K562 (cell line): ENCODE measurements at regions not wholly inside any gene's neighbourhood (a gene's known extent, or its start where the extent isn't known, plus 50 kb on each side); places are given as distances from the start of the nearest gene placed in this dataset.

Experiments used
- ATAC-seq: fragments of 200-7000 bp; cut with Tn5 transposase; 3 replicates; pipeline ENCODE4 v1.9.1; 2020; ENCODE audit warnings: moderate library complexity
- BruUV-seq: library from RNA; stranded (reverse); fragments of 400-500 nt; replicated peaks from 2 replicates; lab custom pipeline; 2021; lab: Mats Ljungman, UMichigan
- CTCF ChIA-PET: fragments of 300-600 bp; formaldehyde crosslinking; extraction: SDS; loops from one replicate; lab custom pipeline; 2021; ENCODE audit warnings: low intra/inter-chr PET ratio; lab: Yijun Ruan, JAX
- POLR2A ChIA-PET: fragments of 300-600, 350-650 bp; sonication (Branson Sonifier 250); formaldehyde crosslinking; extraction: SDS; loops from one replicate; lab custom pipeline; 2021; ENCODE audit warnings: antibody characterized with exemption, inconsistent platforms; lab: Yijun Ruan, JAX
- DNase-seq, 4 experiments: peaks; one replicate each; pipeline versions ENCODE4 v3.0.0 to v3.0.0-alpha.2; 2011 to 2018; ENCODE audit warnings: low spot score in 3 of 4, mixed read lengths in 3 of 4; ENCODE audit errors: extremely low read depth in 1 of 4
- FAIRE-seq: peaks from 2 replicates; lab custom pipeline; 2011; peaks lifted over from hg19 to GRCh38; lab: Jason Lieb, UNC
- H2AFZ ChIP-seq: 2 replicates; pipeline ENCODE4 v1.6.0; 2011; ENCODE audit warnings: low read depth, low read length, control low read depth, inconsistent platforms
- H3K27ac ChIP-seq: fragments of 200-600 bp; 3 replicates; pipeline ENCODE4 v1.8.0; 2011; ENCODE audit warnings: low read depth, mild to moderate bottlenecking, control low read depth, inconsistent platforms, low read length, moderate library complexity, mixed read lengths; ENCODE audit errors: extremely low read depth
- H3K27me3 ChIP-seq, 2 experiments: fragments of 300-600 bp in 1 of 2; 2 replicates in 1 of 2; 3 replicates in 1 of 2; pipeline versions ENCODE4 v1.6.0 to v1.8.0; 2011; ENCODE audit warnings: inconsistent platforms in 2 of 2, low read length in 2 of 2, mild to moderate bottlenecking in 1 of 2, mixed read lengths in 1 of 2, moderate library complexity in 1 of 2; ENCODE audit not compliant: control insufficient read depth in 2 of 2, insufficient read depth in 2 of 2
- H3K36me3 ChIP-seq: fragments of 300-600 bp; 3 replicates; pipeline ENCODE4 v1.8.0; 2011; ENCODE audit warnings: mild to moderate bottlenecking, low read length, inconsistent platforms; ENCODE audit not compliant: control insufficient read depth, insufficient read depth
- H3K4me1 ChIP-seq, 2 experiments: fragments of 200-600 bp in 1 of 2; replicated peaks in 1 of 2; 2 replicates in 1 of 2; 3 replicates in 1 of 2; pipeline versions ENCODE4 v1.5.1 to v1.8.0; 2011; ENCODE audit warnings: inconsistent platforms in 2 of 2, low read length in 2 of 2, mild to moderate bottlenecking in 1 of 2, mixed read lengths in 1 of 2, moderate library complexity in 1 of 2; ENCODE audit not compliant: control insufficient read depth in 2 of 2, insufficient read depth in 2 of 2
- H3K4me2 ChIP-seq: 2 replicates; pipeline ENCODE4 v1.6.1; 2011; ENCODE audit warnings: low read length, control low read depth, inconsistent platforms, mixed read lengths; ENCODE audit not compliant: insufficient read depth
- H3K4me3 ChIP-seq: fragments of 200-600 bp; sonication (generic), shearing (Covaris generic); 2 replicates; pipeline ENCODE4 v1.5.1; 2016; ENCODE audit warnings: control low read depth, inconsistent platforms
- H3K79me2 ChIP-seq: fragments of 200-600 bp; 3 replicates; pipeline ENCODE4 v1.8.0; 2011; ENCODE audit warnings: low read length, inconsistent platforms; ENCODE audit not compliant: control insufficient read depth, insufficient read depth
- H3K9ac ChIP-seq, 2 experiments: 2 replicates each; pipeline versions ENCODE4 v1.6.0 to v1.6.1; 2011; ENCODE audit warnings: low read depth in 2 of 2, low read length in 2 of 2, control low read depth in 1 of 2, inconsistent platforms in 1 of 2, mild to moderate bottlenecking in 1 of 2, mixed read lengths in 1 of 2; ENCODE audit not compliant: insufficient read depth in 1 of 2
- H3K9me1 ChIP-seq: one replicate; pipeline ENCODE4 v1.6.0; 2011; ENCODE audit warnings: inconsistent platforms, mild to moderate bottlenecking, low read length, moderate library complexity; ENCODE audit not compliant: control insufficient read depth, insufficient read depth
- H3K9me3 ChIP-seq: replicated peaks from 2 replicates; pipeline ENCODE4 v1.5.1; 2011; ENCODE audit warnings: low read depth, low read length, inconsistent platforms; ENCODE audit not compliant: control insufficient read depth, insufficient read depth
- H4K20me1 ChIP-seq: replicated peaks from 2 replicates; pipeline ENCODE4 v1.6.1; 2011; ENCODE audit warnings: low read length, inconsistent platforms, mixed read lengths; ENCODE audit not compliant: control insufficient read depth, insufficient read depth
- CREM ChIP-seq: IDR thresholded peaks from 2 replicates; pipeline ENCODE4 v1.6.1; 2014; ENCODE audit warnings: antibody characterized with exemption, low read depth
- DMBX1 ChIP-seq: fragments of 250-450 bp; sonication (Bioruptor Pico); IDR thresholded peaks from 2 replicates; pipeline ENCODE4 v1.8.0; 2022; ENCODE audit warnings: inconsistent platforms, mild to moderate bottlenecking, moderate library complexity, borderline replicate concordance
- E4F1 ChIP-seq: fragments of 250-450 bp; sonication (Bioruptor Pico); IDR thresholded peaks from 2 replicates; pipeline ENCODE4 v1.5.0; 2021; ENCODE audit warnings: mild to moderate bottlenecking, borderline replicate concordance
- PTTG1 ChIP-seq: fragments of 450-650 bp; IDR thresholded peaks from 2 replicates; pipeline ENCODE4 v1.6.1; 2016; ENCODE audit warnings: low read depth, mild to moderate bottlenecking, missing genetic modification characterization, missing compliant biosample characterization
- RREB1 ChIP-seq: fragments of 250-450 bp; sonication (Bioruptor Pico); IDR thresholded peaks from 2 replicates; pipeline ENCODE4 v1.4.0; 2020
- XRCC3 ChIP-seq: fragments of 450-650 bp; IDR thresholded peaks from 2 replicates; pipeline ENCODE4 v1.6.1; 2017; ENCODE audit warnings: mild to moderate bottlenecking, moderate library complexity
- WGBS: fragments of 100-300 bp; shearing (Covaris generic); methylation state at CpG from one replicate; pipeline ENCODE4 v1.1.6; 2016; ENCODE audit warnings: low coverage, mixed read lengths; ENCODE audit not compliant: insufficient coverage; ENCODE audit errors: missing lambda C conversion rate; 5-methylcytosine and 5-hydroxymethylcytosine counted together
- in situ Hi-C: fragments of 300-500 bp; cut with MboI; formaldehyde crosslinking; loops from 4 replicates; pipeline ENCODE4 v1.15.0; 2018; ENCODE audit warnings: inconsistent platforms, mixed read lengths
- intact Hi-C: fragments of 100-400 bp; cut with micrococcal nuclease; formaldehyde crosslinking; loops from 2 replicates; pipeline ENCODE4 v1.14.2; 2022

- CTCF ChIA-PET = no interaction called here
- 51% methylated on average over 5 of the region's 5 CpGs for WGBS
- H3K9ac ChIP-seq = no peak overlapping the region
Measured at GRCh38 chr7:22671177-22671879, 55.7 kb upstream of the IL6 start.

More at GRCh38 chr7:22671177-22671879, 55.7 kb upstream of the IL6 start:
- intact Hi-C loops (no loop called here), in situ Hi-C loops (no loop called here)
- POLR2A ChIA-PET = interaction anchor here (1.2 to 3.0 kb wide), 4 partner anchors 10 to 25 kb away, joined by 3 to 7 read pairs (median 4); no protein-coding TSS in a partner anchor
- Histone ChIP-seq H3K79me2 (peaks cover 70% of the 10 kb centered on the region), H2AFZ (no peak overlapping the region), H3K9me3 (no peaks in the 10 kb centered on the region), H3K36me3 (no peaks in the 10 kb centered on the region; the same call in 2 of the 3 replicates), H3K4me1 (peaks cover 7 to 87% of the 10 kb centered on the region in 2 experiments; a peak in 4 of 5 replicates), H4K20me1 (no peaks in the 10 kb centered on the region), H3K27ac (no peak overlapping the region), H3K9me1 (no peaks in the 10 kb centered on the region), H3K27me3 (no peaks in the 10 kb centered on the region), H3K4me3 (no peak overlapping the region), H3K4me2 (no peak overlapping the region)
- FAIRE-seq = no peak
- no peak for DNase-seq
- BruUV-seq = no TSS peak
- no peak for ATAC-seq
- TF ChIP-seq PTTG1 (tag) (no peak), RREB1 (CRISPR knock-in tag) (0 out of 2 replicates have a peak, but pooled peaks have one; percentile 27), XRCC3 (no peak), DMBX1 (CRISPR knock-in tag) (peak; percentile 41; the same call in 1 of the 2 replicates), E4F1 (no peak), CREM (no peak)
